IMR-90 (cell line): ENCODE measurements at regions not wholly inside any gene's neighbourhood (a gene's known extent, or its start where the extent isn't known, plus 50 kb on each side); places are given as distances from the start of the nearest gene placed in this dataset.
A peak's percentile ranks its signal among the peaks of the same experiment; 100 is the strongest.

ENCODE experiments used
- ATAC-seq: fragments of 200-7000 bp; cut with Tn5 transposase; 2 replicates; pipeline ENCODE4 v1.9.1; 2020; ENCODE audit warnings: low read depth, mild to moderate bottlenecking, moderate library complexity
- BruUV-seq: library from RNA; stranded (reverse); fragments of 400-500 nt; replicated peaks from 2 replicates; lab custom pipeline; 2021; lab: Mats Ljungman, UMichigan
- CTCF ChIA-PET: fragments of 300-600 bp; formaldehyde crosslinking; extraction: SDS; loops from one replicate; lab custom pipeline; 2021; ENCODE audit warnings: antibody characterized with exemption; lab: Yijun Ruan, JAX
- POLR2A ChIA-PET: fragments of 300-600 bp; sonication (Branson Sonifier 250); formaldehyde crosslinking; loops from one replicate; lab custom pipeline; 2022; ENCODE audit warnings: antibody characterized with exemption; ENCODE audit not compliant: unreplicated experiment; lab: Charles Lee
- DNase-seq: peaks from one replicate; pipeline ENCODE4 v3.0.0; 2013
- H2AFZ ChIP-seq: replicated peaks from 2 replicates; pipeline ENCODE3; 2013; ENCODE audit warnings: low read length, mild to moderate bottlenecking; ENCODE audit not compliant: poor library complexity
- H2AK5ac ChIP-seq: 2 replicates; pipeline ENCODE4 v1.6.1; 2013; ENCODE audit warnings: low read depth, low read length, inconsistent platforms
- H2AK9ac ChIP-seq: replicated peaks from 2 replicates; pipeline ENCODE3; 2013; ENCODE audit warnings: mild to moderate bottlenecking, low read depth, low read length, moderate library complexity; ENCODE audit not compliant: poor library complexity
- H2BK120ac ChIP-seq: 2 replicates; pipeline ENCODE4 v1.6.1; 2013; ENCODE audit warnings: low read depth, low read length, inconsistent platforms
- H2BK15ac ChIP-seq: 3 replicates; pipeline ENCODE4 v1.6.1; 2013; ENCODE audit warnings: low read depth, low read length, inconsistent platforms
- H2BK20ac ChIP-seq: 2 replicates; pipeline ENCODE4 v1.6.1; 2013; ENCODE audit warnings: low read depth, mild to moderate bottlenecking, inconsistent platforms, low read length, moderate library complexity
- H2BK5ac ChIP-seq: 2 replicates; pipeline ENCODE4 v1.6.1; 2013; ENCODE audit warnings: mild to moderate bottlenecking, low read depth, low read length, inconsistent platforms; ENCODE audit not compliant: poor library complexity, severe bottlenecking
- H3K14ac ChIP-seq: replicated peaks from 2 replicates; pipeline ENCODE4 v1.6.1; 2013; ENCODE audit warnings: low read depth, low read length, inconsistent platforms
- H3K18ac ChIP-seq: 2 replicates; pipeline ENCODE4 v1.6.1; 2013; ENCODE audit warnings: low read depth, low read length, control low read depth
- H3K23ac ChIP-seq: 2 replicates; pipeline ENCODE4 v1.6.1; 2013; ENCODE audit warnings: low read depth, low read length, inconsistent platforms
- H3K27ac ChIP-seq: 2 replicates; pipeline ENCODE4 v1.5.1; 2013; ENCODE audit warnings: mild to moderate bottlenecking, control low read depth, low read length; ENCODE audit not compliant: insufficient read depth
- H3K27me3 ChIP-seq: 2 replicates; pipeline ENCODE4 v1.6.1; 2013; ENCODE audit warnings: low read length; ENCODE audit not compliant: control insufficient read depth, insufficient read depth
- H3K36me3 ChIP-seq: 2 replicates; pipeline ENCODE4 v1.6.1; 2013; ENCODE audit warnings: low read length, mixed read lengths; ENCODE audit not compliant: control insufficient read depth, insufficient read depth
- H3K4ac ChIP-seq: 2 replicates; pipeline ENCODE4 v1.6.1; 2013; ENCODE audit warnings: low read depth, low read length, inconsistent platforms
- H3K4me1 ChIP-seq: 2 replicates; pipeline ENCODE4 v1.6.1; 2013; ENCODE audit warnings: low read length, mixed read lengths; ENCODE audit not compliant: control insufficient read depth, insufficient read depth
- H3K4me2 ChIP-seq: 2 replicates; pipeline ENCODE4 v1.6.1; 2013; ENCODE audit warnings: low read depth, mild to moderate bottlenecking, control low read depth, low read length, moderate library complexity
- H3K4me3 ChIP-seq: 2 replicates; pipeline ENCODE4 v1.5.1; 2013; ENCODE audit warnings: low read depth, mild to moderate bottlenecking, control low read depth, low read length, moderate library complexity; ENCODE audit not compliant: insufficient read depth
- H3K56ac ChIP-seq: 2 replicates; pipeline ENCODE4 v1.6.1; 2013; ENCODE audit warnings: low read length, inconsistent platforms; ENCODE audit not compliant: insufficient read depth; ENCODE audit errors: extremely low read depth
- H3K79me1 ChIP-seq, 2 experiments: 2 replicates each; pipeline ENCODE4 v1.6.1; 2013; ENCODE audit warnings: low read length in 2 of 2, inconsistent platforms in 1 of 2, low read depth in 1 of 2
- H3K9ac ChIP-seq: 2 replicates; pipeline ENCODE4 v1.6.1; 2013; ENCODE audit warnings: low read depth, low read length, control low read depth
- H3K9me1 ChIP-seq: 2 replicates; pipeline ENCODE4 v1.6.1; 2013; ENCODE audit warnings: low read length, inconsistent platforms; ENCODE audit not compliant: insufficient read depth
- H3K9me3 ChIP-seq: 2 replicates; pipeline ENCODE4 v1.6.1; 2013; ENCODE audit warnings: low read length; ENCODE audit not compliant: control insufficient read depth, insufficient read depth
- H4K20me1 ChIP-seq: 2 replicates; pipeline ENCODE4 v1.6.1; 2013; ENCODE audit warnings: low read length, inconsistent platforms; ENCODE audit not compliant: insufficient read depth
- H4K5ac ChIP-seq: 2 replicates; pipeline ENCODE4 v1.6.1; 2013; ENCODE audit warnings: mild to moderate bottlenecking, low read depth, low read length, control low read depth
- H4K8ac ChIP-seq, 2 experiments: 2 replicates each; pipeline ENCODE4 v1.6.1; 2013; ENCODE audit warnings: low read depth in 2 of 2, low read length in 2 of 2, control low read depth in 1 of 2, inconsistent platforms in 1 of 2
- H4K91ac ChIP-seq: 2 replicates; pipeline ENCODE4 v1.6.1; 2013; ENCODE audit warnings: low read depth, low read length, inconsistent platforms; ENCODE audit not compliant: insufficient read depth
- CEBPB ChIP-seq: IDR thresholded peaks from 2 replicates; pipeline ENCODE4 v1.6.1; 2012; ENCODE audit warnings: low read depth, low read length, improper control_type of control experiment
- CHD1 ChIP-seq: IDR thresholded peaks from 2 replicates; pipeline ENCODE4 v1.6.1; 2012; ENCODE audit warnings: low read depth, low read length, improper control_type of control experiment
- FOS ChIP-seq: fragments of 150-350 bp; IDR thresholded peaks from 2 replicates; pipeline ENCODE4 v1.6.1; 2016; ENCODE audit warnings: low read depth, low read length
- MXI1 ChIP-seq: IDR thresholded peaks from 2 replicates; pipeline ENCODE4 v1.6.1; 2012; ENCODE audit warnings: low read depth, mild to moderate bottlenecking, low read length, moderate library complexity, borderline replicate concordance
- SMC3 ChIP-seq: fragments of 150-350 bp; IDR thresholded peaks from 2 replicates; pipeline ENCODE4 v1.6.1; 2016; ENCODE audit warnings: low read depth, mild to moderate bottlenecking, antibody characterized with exemption, low read length, moderate library complexity
- WGBS, 2 experiments: methylation state at CpG; one replicate each; pipeline versions ENCODE4 v1.1.5 to v1.1.7; 2013; ENCODE audit warnings: missing lambda C conversion rate in 2 of 2; ENCODE audit not compliant: insufficient read length in 1 of 2; ENCODE audit errors: extremely low coverage in 2 of 2; 5-methylcytosine and 5-hydroxymethylcytosine counted together
- dilution Hi-C: fragments of 300-500 bp; cut with HindIII; formaldehyde crosslinking; loops from one replicate; pipeline ENCODE4 v1.14.3; 2018; ENCODE audit warnings: low sequenced_read_pairs; ENCODE audit not compliant: unreplicated experiment
- in situ Hi-C: fragments of 300-500 bp; cut with MboI; formaldehyde crosslinking; loops from 3 replicates; pipeline ENCODE4 v1.14.3; 2019; ENCODE audit warnings: low sequenced_read_pairs, inconsistent platforms, mixed read lengths
- intact Hi-C: fragments of 100-400 bp; cut with micrococcal nuclease; formaldehyde crosslinking; loops from 2 replicates; pipeline ENCODE4 v1.10.0; 2022

DNA sequence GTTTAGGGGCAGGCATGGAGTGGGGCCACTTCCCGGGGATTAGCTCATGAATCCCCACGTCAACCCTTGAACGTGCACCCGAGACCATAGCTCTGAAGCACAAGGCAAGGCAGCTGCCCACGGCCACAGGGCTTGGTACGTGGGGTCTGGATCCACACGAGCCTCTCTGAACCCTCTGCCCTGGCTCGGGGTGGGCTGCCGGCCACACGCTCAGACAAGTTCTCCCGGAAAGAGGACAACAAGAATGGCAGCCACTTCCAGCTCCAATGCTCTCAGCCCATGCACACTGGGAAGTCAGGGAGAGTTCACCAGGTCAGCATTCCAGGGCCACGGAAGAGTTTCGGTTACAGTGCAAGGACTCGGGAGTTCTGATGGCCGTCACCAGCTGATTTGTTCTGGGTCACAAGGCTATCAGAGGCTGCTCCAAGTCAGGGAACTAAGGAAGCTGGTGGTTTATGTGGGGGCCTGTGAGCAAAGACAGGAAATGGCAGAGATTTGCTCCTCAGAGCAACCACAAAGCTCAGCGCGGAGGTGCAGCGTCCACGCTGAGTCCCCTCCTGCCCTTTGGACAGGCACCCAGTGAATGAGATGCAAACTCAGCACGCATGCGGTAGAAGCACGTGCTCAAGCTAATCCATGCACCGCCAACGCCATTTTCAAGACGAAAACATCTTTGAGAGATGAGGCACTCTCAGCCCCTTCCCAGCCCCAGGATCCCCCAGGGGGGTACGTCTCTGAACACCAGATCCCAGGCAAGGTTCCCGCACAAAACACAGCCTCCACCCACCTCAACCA, 356.4 kb downstream of the FOXL1 start:
- no peaks in the 10 kb centered on the region for H4K20me1 ChIP-seq
- no peak overlapping the region for H3K27ac ChIP-seq
- H3K9me1 ChIP-seq, result peaks cover 21% of the 10 kb centered on the region
- H2BK5ac ChIP-seq, result no peak overlapping the region
- peak overlapping the region; percentile 3; the same call in 1 of the 3 replicates for H2BK15ac ChIP-seq
- dilution Hi-C loops, result no loop called here
- no peak for ATAC-seq
- DNase-seq, result no peak
- H2AK5ac ChIP-seq, result peak overlapping the region; percentile 31
- BruUV-seq, result no TSS peak
- no peak for TF ChIP-seq CHD1
- TF ChIP-seq CEBPB, result no peak
- no peak for TF ChIP-seq MXI1
- no peak for TF ChIP-seq SMC3
- no peak for TF ChIP-seq FOS
- H2AFZ ChIP-seq, result peak overlapping the region; percentile 23
- peaks cover 0 to 20% of the 10 kb centered on the region in 2 experiments; a peak in 3 of 4 replicates for H3K79me1 ChIP-seq
- no peak overlapping the region for H3K4me2 ChIP-seq
- peak overlapping the region; percentile 14; the same call in 1 of the 2 replicates for H2BK20ac ChIP-seq
- peak overlapping the region; percentile 13; the same call in 1 of the 2 replicates for H3K14ac ChIP-seq
- ChIA-PET POLR2A (no interaction called here), CTCF (interaction anchor here (0.6 kb wide), 1 partner anchor 121 kb away, joined by 4 read pairs; no protein-coding TSS in a partner anchor)
- H3K27me3 ChIP-seq, result no peaks in the 10 kb centered on the region; the same call in 1 of the 2 replicates
- H3K36me3 ChIP-seq, result no peaks in the 10 kb centered on the region
- in situ Hi-C loops, result no loop called here
- intact Hi-C loops, result no loop called here
- WGBS, 2 experiments, result 88% methylated on average over 14 of the region's 27 CpGs; no CpG with 5 or more reads in 1 of the 2 experiments
- H4K91ac ChIP-seq, result peak overlapping the region; percentile 25; the same call in 1 of the 2 replicates
- 0 out of 2 replicates have a peak overlapping the region, but pooled peaks have one; percentile 5 for H2BK120ac ChIP-seq
- no peak overlapping the region for H3K4me3 ChIP-seq
- no peak overlapping the region for H4K5ac ChIP-seq
- H3K9me3 ChIP-seq, result peaks cover 4% of the 10 kb centered on the region
- peak overlapping the region; percentile 11; the same call in 1 of the 2 replicates for H3K4ac ChIP-seq
- no peak overlapping the region for H3K23ac ChIP-seq
- peak overlapping the region; percentile 17 for H2AK9ac ChIP-seq
- H3K56ac ChIP-seq, result no peak overlapping the region
- no peak overlapping the region for H3K18ac ChIP-seq
- no peak overlapping the region for H4K8ac ChIP-seq
- H3K9ac ChIP-seq, result no peak overlapping the region
- H3K4me1 ChIP-seq, result peaks cover 18% of the 10 kb centered on the region
